A549 (cell line): ENCODE measurements at regions not wholly inside any gene's neighbourhood (a gene's known extent, or its start where the extent isn't known, plus 50 kb on each side); places are given as distances from the start of the nearest gene placed in this dataset.

Experiments
- CHD4 ChIP-seq: fragments of 200-600 bp; sonication (generic); IDR thresholded peaks from 2 replicates; pipeline ENCODE4 v1.6.1; 2016; ENCODE audit warnings: antibody characterized with exemption, mild to moderate bottlenecking, borderline replicate concordance
- CTCF ChIP-seq: fragments of >200 bp; sonication (Bioruptor Twin); formaldehyde crosslinking; IDR thresholded peaks from 3 replicates; pipeline ENCODE4 v1.5.1; 2016
- ELK1 ChIP-seq: fragments of 150-350 bp; IDR thresholded peaks from 2 replicates; pipeline ENCODE4 v1.6.1; 2014; ENCODE audit warnings: low read depth, mild to moderate bottlenecking, low read length
- JUN ChIP-seq, 2 experiments: fragments of >200 bp; sonication (Bioruptor Twin); formaldehyde crosslinking; IDR thresholded peaks; 2 replicates in 1 of 2; 3 replicates in 1 of 2; pipeline ENCODE4 v1.6.1; 2016 to 2017
- KDM5A ChIP-seq: fragments of 200-600 bp; sonication (generic); IDR thresholded peaks from 2 replicates; pipeline ENCODE4 v1.6.1; 2016; ENCODE audit warnings: antibody characterized with exemption, mild to moderate bottlenecking
- PBX3 ChIP-seq: IDR thresholded peaks from 2 replicates; pipeline ENCODE4 v1.6.1; 2012
- POLR2A ChIP-seq: IDR thresholded peaks from 2 replicates; pipeline ENCODE4 v1.6.1; 2012; ENCODE audit warnings: mild to moderate bottlenecking, low read length
- RARB ChIP-seq: fragments of 250-450 bp; sonication (Bioruptor Pico); IDR thresholded peaks from 2 replicates; pipeline ENCODE4 v1.8.0; 2021; ENCODE audit warnings: mild to moderate bottlenecking, moderate library complexity
- REST ChIP-seq: fragments of 200-600 bp; sonication (generic); IDR thresholded peaks from 2 replicates; pipeline ENCODE4 v1.6.1; 2016; ENCODE audit warnings: antibody characterized with exemption, mild to moderate bottlenecking, moderate library complexity
- RFX5 ChIP-seq: fragments of 450-650 bp; IDR thresholded peaks from 2 replicates; pipeline ENCODE4 v1.7.1; 2014; ENCODE audit warnings: antibody characterized with exemption, mild to moderate bottlenecking, moderate library complexity
- ZC3H11A ChIP-seq: fragments of 450-650 bp; IDR thresholded peaks from 2 replicates; pipeline ENCODE4 v1.6.1; 2014; ENCODE audit warnings: antibody characterized with exemption, mild to moderate bottlenecking

GRCh38 chr9:129264388-129264787, 86.3 kb upstream of the IER5L start:
- TF ChIP-seq ELK1 (no peak), POLR2A (no peak), CTCF (no peak), ZC3H11A (no peak), JUN (IDR thresholded peaks at IDR 0.05) (no peak), CHD4 (no peak), PBX3 (no peak), RFX5 (no peak), KDM5A (no peak), REST (no peak), RARB (no peak)
